Ishikawa (cell line): ENCODE measurements at regions not wholly inside any gene's neighbourhood (a gene's known extent, or its start where the extent isn't known, plus 50 kb on each side); places are given as distances from the start of the nearest gene placed in this dataset.

Source experiments
- CEBPB ChIP-seq: IDR thresholded peaks from 2 replicates; pipeline ENCODE4 v1.6.1; 2012
- CREB1 ChIP-seq: IDR thresholded peaks from 2 replicates; pipeline ENCODE4 v1.6.1; 2012; ENCODE audit warnings: low read depth
- EGR1 ChIP-seq: IDR thresholded peaks from 2 replicates; pipeline ENCODE4 v1.6.1; 2012
- EP300 ChIP-seq: IDR thresholded peaks from 2 replicates; pipeline ENCODE4 v1.6.1; 2012; ENCODE audit warnings: borderline replicate concordance
- FOXM1 ChIP-seq: IDR thresholded peaks from 2 replicates; pipeline ENCODE4 v1.6.1; 2012; ENCODE audit warnings: low read depth, borderline replicate concordance
- MAX ChIP-seq: IDR thresholded peaks from 2 replicates; pipeline ENCODE4 v1.6.1; 2012
- NFIC ChIP-seq: IDR thresholded peaks from 2 replicates; pipeline ENCODE4 v1.6.1; 2012
- RAD21 ChIP-seq: IDR thresholded peaks from 2 replicates; pipeline ENCODE4 v1.6.1; 2012; ENCODE audit warnings: low read depth
- TAF1 ChIP-seq: IDR thresholded peaks from 2 replicates; pipeline ENCODE4 v1.6.1; 2012; ENCODE audit warnings: low read depth, mild to moderate bottlenecking
- TCF12 ChIP-seq: IDR thresholded peaks from 2 replicates; pipeline ENCODE4 v1.6.1; 2012; ENCODE audit warnings: low read depth
- TEAD4 ChIP-seq: IDR thresholded peaks from 2 replicates; pipeline ENCODE4 v1.6.1; 2012
- YY1 ChIP-seq: IDR thresholded peaks from 2 replicates; pipeline ENCODE4 v1.6.1; 2012; ENCODE audit warnings: low read depth
- ZBTB7A ChIP-seq: IDR thresholded peaks from 2 replicates; pipeline ENCODE4 v1.6.1; 2012; ENCODE audit warnings: low read depth
- TF ChIP-seq, protein P1 (sequence below): IDR thresholded peaks from 2 replicates; pipeline ENCODE4 v1.6.1; 2012
- TF ChIP-seq, protein P2 (sequence below): IDR thresholded peaks from 2 replicates; pipeline ENCODE4 v1.6.1; 2012; ENCODE audit warnings: low read depth, mild to moderate bottlenecking

DNA sequence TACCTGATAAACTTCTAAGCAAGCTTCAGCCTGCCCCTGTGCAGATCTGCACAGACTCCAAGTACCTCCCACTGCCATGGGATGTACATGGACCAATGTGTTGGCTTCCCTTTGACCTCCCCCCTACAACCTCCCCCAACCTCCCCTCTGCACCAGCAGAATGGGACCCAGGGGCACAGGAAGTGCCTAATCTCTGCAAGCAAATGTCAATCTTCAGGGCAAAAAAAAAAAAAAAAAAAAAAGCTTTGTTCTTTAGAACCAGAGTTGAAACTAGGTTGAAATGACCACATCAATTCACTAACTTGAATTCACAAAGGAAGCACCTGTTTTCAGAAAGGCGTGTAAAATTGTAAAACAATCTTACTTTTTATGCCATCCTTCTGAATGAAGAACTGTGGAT lies 53.9 kb upstream of the TIAM1 start:
- TF ChIP-seq CREB1: no peak
- TF ChIP-seq TEAD4: no peak
- TF ChIP-seq RAD21: no peak
- no peak for TF ChIP-seq EGR1
- TF ChIP-seq NFIC: no peak
- TF ChIP-seq, protein P1, sequence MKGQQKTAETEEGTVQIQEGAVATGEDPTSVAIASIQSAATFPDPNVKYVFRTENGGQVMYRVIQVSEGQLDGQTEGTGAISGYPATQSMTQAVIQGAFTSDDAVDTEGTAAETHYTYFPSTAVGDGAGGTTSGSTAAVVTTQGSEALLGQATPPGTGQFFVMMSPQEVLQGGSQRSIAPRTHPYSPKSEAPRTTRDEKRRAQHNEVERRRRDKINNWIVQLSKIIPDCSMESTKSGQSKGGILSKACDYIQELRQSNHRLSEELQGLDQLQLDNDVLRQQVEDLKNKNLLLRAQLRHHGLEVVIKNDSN: no peak
- no peak for TF ChIP-seq FOXM1
- TF ChIP-seq YY1: no peak
- TF ChIP-seq EP300: no peak
- no peak for TF ChIP-seq CEBPB
- TF ChIP-seq TCF12: no peak
- TF ChIP-seq MAX: no peak
- TF ChIP-seq, protein P2, sequence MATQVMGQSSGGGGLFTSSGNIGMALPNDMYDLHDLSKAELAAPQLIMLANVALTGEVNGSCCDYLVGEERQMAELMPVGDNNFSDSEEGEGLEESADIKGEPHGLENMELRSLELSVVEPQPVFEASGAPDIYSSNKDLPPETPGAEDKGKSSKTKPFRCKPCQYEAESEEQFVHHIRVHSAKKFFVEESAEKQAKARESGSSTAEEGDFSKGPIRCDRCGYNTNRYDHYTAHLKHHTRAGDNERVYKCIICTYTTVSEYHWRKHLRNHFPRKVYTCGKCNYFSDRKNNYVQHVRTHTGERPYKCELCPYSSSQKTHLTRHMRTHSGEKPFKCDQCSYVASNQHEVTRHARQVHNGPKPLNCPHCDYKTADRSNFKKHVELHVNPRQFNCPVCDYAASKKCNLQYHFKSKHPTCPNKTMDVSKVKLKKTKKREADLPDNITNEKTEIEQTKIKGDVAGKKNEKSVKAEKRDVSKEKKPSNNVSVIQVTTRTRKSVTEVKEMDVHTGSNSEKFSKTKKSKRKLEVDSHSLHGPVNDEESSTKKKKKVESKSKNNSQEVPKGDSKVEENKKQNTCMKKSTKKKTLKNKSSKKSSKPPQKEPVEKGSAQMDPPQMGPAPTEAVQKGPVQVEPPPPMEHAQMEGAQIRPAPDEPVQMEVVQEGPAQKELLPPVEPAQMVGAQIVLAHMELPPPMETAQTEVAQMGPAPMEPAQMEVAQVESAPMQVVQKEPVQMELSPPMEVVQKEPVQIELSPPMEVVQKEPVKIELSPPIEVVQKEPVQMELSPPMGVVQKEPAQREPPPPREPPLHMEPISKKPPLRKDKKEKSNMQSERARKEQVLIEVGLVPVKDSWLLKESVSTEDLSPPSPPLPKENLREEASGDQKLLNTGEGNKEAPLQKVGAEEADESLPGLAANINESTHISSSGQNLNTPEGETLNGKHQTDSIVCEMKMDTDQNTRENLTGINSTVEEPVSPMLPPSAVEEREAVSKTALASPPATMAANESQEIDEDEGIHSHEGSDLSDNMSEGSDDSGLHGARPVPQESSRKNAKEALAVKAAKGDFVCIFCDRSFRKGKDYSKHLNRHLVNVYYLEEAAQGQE: no peak
- TF ChIP-seq TAF1: no peak

DNA sequence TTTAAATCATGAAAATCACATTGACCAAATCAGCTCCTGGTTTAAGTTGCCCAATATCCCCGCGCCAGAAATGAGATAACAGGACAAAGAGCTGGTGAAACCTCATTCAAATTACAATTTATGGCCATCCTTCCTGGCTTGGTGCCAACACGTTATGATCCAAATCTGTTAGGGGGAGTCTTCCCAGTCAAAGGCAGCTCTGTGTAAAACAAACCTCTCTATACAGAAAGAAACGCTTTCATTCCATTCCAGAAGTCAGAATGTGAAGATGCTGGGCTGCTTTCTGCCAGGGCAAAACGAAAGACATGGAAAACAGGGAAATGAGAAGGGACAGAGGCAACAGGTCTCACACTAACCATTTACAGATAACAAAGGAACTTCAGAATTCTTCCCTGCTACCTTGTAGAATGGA lies 53.5 kb upstream of the TIAM1 start:
- no peak for TF ChIP-seq CREB1
- TF ChIP-seq NFIC: peak; percentile 49
- no peak for TF ChIP-seq ZBTB7A

- TF ChIP-seq RAD21: no peak
- no peak for TF ChIP-seq CEBPB
- no peak for TF ChIP-seq NFIC
These were observed 53.0 kb upstream of the TIAM1 start for GRCh38 chr21:31397030-31397429.

GRCh38 chr21:31396399-31396798 lies 52.3 kb upstream of the TIAM1 start:
- TF ChIP-seq MAX (no peak), CEBPB (no peak), ZBTB7A (no peak), TEAD4 (no peak), EP300 (no peak)

GRCh38 chr21:31395791-31396190 lies 51.7 kb upstream of the TIAM1 start:
- TF ChIP-seq TEAD4 (no peak), YY1 (no peak), ZBTB7A (no peak), TCF12 (no peak), MAX (no peak)

DNA sequence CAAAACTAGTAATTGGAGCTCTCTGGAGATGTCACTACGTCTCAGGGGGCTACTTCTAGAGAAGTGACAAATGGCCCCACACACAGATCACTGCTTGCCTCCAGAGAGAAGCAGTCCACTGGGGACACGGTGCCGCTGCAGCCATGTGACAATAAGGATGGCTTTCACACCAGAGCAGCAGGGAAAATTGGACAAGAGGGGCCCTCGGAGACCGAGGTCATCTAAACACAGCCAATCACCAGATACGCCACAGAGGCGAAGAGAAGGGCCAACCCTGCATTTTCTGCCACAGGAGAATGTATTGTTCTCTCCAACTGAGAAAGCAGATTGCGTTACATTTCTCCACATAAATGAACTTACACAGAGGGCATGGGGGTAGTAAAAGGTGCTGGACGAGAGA lies 51.2 kb upstream of the TIAM1 start:
- TF ChIP-seq NFIC (no peak), TEAD4 (no peak), FOXM1 (no peak), EP300 (no peak), EGR1 (no peak), MAX (no peak), ZBTB7A (no peak), YY1 (no peak), CREB1 (no peak), TAF1 (no peak), RAD21 (no peak), TCF12 (no peak), CEBPB (no peak)
- TF ChIP-seq, protein P2: no peak
- TF ChIP-seq, protein P1: no peak

DNA sequence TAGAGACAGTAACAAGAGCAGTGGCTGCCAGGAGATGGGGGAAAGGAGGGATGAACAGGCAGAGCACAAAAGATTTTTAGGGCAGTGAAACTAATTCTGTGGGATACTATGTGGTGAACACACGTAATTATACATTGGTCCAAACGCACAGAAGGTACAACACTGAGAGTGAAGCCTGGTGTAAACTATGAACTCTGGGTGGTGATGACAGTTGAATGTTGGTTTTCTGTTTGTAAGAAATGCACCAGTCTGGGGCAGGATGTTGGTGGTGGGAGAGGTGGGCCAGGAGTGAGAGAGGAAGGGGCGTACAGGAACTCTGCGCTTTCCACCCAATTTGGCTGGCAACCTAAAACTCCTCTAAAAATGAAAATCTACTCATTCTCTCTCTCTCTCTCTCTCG lies 50.2 kb upstream of the TIAM1 start:
- TF ChIP-seq ZBTB7A (no peak), FOXM1 (no peak), MAX (no peak), NFIC (no peak), EP300 (no peak), EGR1 (no peak), CEBPB (no peak), CREB1 (no peak), TCF12 (no peak), TEAD4 (no peak), RAD21 (no peak), TAF1 (no peak), YY1 (no peak)
- TF ChIP-seq, protein P2: no peak
- TF ChIP-seq, protein P1: no peak
